HG02623 (cell line): ENCODE measurements at regions not wholly inside any gene's neighbourhood (a gene's known extent, or its start where the extent isn't known, plus 50 kb on each side); places are given as distances from the start of the nearest gene placed in this dataset.

Experiments used
- ATAC-seq: cut with Tn5 transposase; IDR thresholded peaks from one replicate; pipeline ENCODE4 v1.9.1; 2021; ENCODE audit warnings: moderate library complexity; ENCODE audit not compliant: unreplicated experiment

DNA sequence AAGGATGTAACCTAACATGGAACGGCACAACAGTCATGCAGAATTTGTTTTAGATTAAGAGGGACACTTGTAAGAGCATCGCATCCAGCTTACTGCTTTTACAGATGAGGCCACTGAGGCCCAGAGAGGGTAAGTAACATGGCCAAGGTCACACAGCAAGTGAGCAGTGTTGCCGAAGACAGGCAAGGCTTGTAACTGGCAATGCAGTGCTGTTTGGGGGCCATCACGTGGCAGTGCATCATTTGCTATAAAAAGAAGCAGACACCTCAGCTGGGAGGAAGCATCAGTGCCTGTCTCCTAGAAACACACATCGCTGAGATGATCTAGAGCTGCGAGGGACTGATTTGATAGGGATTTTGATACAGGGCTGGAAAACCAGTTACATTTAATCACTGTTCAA lies 108.2 kb upstream of the PROK2 start:
- ATAC-seq = no peak

DNA sequence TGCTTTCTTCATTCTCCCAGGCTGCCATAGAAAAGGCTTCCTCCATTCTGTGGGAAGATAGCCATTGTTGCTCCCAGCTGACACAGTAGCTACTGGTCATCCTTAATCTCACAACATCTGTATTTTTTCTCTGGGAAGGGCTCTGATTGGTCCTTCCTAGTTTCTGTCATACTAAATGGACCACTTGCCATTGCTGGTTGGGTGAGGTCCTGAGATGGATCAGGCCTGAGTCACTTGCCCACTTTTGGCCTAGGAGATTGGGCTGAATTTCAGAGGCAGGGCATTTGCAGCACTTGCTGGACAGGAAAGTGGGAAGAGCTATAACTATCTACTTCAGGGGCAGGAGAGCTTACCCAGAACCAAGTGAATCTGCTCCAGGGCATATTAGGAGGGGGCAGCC lies 106.5 kb upstream of the PROK2 start:
- no peak for ATAC-seq

DNA sequence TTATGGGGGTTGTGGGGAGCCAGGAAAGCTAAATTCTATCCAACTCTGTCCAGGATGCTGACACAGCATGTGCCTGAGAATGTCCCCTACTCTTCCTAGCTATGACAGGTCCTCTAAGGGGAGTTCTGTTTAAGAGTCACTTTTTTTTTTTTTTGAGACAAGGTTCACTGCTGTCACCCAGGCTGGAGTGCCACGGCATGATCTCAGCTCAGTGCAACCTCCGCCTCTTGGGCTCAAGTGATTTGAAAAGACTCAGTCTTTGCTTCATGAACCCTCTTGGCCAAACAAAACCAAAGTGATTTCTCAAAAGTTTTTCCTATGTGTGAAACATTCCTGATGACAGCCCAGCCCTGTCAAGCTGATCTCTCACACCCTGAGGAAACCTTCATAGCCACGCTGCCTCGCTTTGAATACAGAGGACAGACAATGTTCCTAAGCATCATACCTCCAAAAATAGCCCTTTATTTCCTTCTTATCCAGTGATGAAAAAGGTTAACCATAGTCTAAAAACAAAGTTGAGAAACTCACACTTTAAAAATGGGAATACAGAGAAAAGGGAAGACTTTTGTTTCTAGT lies 105.5 kb upstream of the PROK2 start:
- ATAC-seq = no peak

DNA sequence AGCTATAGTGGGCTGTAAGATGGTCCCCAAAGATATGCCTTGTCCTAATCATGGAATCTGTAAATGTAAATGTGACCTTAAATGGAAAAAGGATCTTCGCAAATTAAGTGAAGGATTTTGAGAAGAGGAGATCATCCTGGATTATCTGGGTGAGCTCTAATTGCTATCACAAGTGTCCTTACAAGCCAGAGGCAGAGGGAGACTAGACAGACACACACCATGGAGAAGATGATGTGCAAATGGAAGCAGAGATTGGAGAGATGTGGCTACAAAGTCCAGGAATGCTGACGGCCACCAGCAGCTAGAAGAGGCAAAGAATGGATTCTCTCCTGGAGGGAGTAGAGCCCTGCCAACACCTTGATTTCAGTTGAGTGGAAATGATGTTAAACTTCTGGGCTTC lies 102.3 kb upstream of the PROK2 start:
- no peak for ATAC-seq

DNA sequence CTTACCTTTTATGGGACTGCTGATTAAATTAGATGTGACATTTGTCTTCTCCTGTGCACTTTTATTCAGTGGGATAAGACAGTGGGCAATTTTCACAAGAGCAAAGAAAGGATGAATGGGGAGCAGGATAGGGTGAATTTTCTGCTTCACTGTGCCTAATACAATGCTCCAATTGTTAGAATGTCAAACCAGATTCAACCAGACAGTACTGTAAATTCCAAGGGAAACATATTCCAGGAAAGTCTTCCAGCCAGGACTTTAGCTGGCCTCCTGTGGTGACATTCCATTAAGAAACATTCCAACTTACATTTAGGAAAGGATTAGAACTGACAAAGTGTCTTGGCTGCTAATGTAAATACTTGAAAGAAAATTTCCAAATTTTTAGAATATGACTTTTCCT lies 100.1 kb upstream of the PROK2 start:
- no peak for ATAC-seq

DNA sequence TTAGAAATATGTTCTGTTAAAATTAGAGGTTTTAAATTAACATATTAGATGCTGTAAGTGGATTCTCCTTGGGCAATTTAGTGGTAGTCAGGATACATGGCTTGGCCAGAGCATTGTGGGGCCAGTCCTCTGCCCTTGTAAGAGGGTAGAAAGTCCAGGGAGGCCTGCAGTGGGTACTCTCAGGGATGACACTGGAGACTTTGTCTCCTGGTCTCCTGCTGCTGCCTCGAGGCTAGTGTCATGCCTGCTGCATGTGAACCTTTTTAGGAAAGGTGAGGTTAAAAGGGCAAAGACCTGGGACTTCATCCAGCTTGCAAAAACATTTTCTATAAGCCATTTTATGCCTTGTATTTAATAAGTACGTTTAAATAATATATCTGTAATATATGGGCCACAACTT lies 96.8 kb upstream of the PROK2 start:
- ATAC-seq = no peak

DNA sequence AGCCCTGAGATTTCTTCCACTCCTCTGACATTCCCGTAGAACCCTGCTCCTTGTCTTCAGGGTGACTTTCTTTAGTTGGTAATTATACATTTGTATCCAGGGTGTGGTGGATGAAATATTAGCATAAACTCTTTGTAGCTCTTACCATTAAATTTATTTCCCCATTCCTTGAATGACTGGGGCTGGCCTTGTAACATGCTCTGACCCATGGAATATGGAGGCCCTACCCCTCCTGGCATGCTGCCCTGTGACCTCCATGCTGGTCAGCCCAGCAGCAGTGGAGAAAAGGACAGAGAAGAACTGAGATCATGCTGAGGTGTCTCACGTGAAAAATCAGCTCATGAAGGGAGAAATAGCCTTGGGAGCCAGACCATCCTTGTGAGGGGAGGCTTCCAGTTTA lies 96.1 kb upstream of the PROK2 start:
- no peak for ATAC-seq

DNA sequence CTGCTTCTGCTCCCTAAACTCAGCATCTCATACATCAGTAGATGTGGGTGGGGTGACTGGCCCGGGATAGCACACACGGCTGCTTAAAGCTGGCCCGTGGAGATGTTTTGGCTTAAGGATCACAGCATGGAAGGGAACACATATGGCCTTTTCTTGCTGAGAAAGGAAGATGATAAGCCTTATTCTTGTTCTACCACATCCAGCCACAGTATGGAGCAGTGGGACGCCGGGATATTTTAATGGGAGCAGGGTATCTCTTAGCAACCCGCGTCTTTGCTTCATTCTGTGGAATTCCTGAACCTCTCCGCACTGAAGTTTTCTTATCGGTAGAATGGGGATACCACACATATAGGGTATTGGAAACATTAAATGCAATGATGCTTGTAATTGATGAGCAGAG lies 94.1 kb upstream of the PROK2 start:
- no peak for ATAC-seq

DNA sequence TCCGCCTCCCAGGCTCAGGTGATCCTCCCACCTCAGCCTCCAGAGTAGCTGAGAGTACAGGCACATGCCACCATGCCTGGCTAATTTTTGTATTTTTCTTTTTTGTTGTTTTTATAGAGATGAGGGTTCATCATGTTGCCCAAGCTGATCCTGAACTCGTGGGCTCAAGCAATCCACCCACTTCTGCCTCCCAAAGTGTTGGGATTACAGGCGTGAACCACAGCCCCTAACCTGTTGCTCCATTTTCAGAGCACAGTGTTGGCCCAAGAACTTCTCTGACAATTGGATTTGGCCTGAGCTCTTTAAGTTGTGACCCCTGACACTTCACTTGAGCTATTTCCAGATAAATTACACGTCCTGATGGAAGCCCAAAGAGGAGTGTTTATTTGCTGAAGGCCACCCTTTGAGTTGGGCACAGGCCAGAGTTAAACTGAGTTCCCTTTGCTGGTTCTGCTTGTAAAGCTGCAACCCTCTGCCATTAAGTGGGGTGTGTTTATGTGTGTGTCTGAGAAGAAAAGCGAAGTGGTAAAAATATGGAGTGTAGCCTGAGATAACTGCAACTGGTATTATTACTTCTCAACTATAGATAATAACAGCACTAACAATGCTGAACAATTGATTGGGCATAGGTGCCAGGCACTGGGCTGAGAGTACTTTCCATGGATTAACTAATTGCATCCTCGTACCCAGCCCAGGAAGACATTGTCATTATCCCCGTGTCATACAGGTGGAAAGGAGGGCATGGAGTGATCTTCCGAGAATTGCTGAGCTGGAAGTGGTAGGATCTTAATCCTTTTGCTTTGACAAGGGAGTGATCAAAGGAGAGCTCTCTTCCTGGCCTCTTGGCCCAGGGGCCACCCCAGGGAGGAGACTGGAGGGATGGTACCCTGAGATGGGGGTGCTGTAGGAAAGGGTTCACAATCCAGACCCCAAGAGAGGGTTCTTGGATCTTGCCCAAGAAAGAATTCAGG lies 91.5 kb upstream of the PROK2 start:
- no peak for ATAC-seq

DNA sequence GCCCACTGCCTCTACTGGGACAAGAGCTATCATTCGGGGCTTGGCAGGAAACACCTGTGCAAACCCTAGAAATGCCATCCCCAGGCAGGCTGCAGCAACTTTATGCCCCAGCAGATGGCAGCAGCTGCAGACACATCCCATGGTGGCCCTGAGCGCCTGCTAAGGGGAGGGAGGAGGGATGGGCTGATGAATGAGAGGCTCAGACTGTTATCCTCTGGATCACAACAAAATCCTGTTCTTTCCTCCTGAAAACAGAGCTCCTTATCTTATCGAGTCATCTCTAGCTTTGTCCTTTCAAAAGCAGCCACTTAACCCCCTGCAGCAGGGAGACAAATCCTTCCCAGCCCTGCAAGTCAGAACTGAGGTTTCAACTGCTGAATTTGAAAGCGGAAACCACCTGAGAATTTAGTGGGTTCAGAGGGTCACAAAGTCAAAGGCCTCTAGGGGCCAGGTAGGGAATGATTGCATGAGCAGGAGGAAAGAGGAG lies 90.6 kb upstream of the PROK2 start:
- peak; percentile 91 for ATAC-seq

DNA sequence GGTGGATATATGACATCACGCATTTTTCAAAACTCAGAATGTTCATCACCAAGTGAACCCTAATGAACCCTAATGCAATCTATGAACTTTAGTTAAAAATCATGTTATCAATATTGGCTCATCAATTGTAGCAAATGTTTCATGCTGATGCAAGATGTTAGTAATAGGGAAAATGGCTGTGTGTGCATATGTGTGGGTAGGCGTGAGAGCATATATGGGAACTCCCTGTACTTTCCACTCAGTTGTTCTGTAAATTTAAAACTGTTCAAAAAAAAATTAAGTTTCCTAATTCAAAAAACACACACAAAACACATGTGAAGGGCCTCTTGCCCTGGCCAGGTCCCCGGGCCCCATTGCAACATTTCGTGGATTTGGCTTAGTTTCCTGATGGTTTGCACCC lies 89.7 kb upstream of the PROK2 start:
- no peak for ATAC-seq

DNA sequence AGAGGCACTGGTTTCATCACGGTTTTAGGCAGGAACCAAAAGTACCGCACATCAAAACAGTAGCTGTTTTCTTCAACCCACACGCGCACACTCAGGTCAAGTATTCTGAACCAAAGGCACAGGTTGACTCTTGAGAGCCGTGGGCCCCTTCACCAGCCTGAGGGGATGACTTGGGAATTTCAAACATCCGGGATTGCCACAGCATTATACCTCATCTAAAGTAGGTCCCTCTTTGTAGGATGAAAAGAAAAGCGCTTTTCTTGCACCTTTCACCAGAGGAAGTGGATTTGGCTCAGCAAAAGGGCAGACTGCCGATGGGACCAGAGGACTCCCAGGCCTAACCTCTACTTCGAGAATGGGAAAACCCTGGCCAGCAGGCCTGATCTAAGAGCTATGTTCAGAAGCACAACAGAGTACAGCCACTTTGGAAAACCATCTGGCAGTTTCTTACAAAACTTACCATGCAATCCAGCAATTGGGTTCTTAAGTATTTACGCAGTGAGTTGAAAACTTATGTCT lies 88.2 kb upstream of the PROK2 start:
- no peak for ATAC-seq

DNA sequence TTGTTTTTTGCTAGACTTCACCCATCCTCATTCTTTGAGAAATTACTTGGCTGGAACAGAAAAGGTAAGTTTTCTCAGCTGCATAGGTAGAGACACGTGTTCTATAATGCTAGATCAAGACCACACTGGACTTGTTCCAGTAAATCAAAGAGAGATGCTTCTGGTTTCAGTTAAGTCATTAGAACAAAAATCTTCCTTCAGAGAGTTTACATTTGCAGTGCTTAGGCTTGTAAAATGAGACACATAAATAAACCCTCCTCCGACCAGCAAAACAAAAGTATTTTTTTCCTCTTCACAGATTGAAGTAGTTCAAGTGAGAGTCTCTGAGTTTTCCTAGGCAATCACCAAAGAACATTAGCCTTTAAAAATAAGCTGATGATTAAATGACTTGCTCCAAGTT lies 87.3 kb upstream of the PROK2 start:
- no peak for ATAC-seq

DNA sequence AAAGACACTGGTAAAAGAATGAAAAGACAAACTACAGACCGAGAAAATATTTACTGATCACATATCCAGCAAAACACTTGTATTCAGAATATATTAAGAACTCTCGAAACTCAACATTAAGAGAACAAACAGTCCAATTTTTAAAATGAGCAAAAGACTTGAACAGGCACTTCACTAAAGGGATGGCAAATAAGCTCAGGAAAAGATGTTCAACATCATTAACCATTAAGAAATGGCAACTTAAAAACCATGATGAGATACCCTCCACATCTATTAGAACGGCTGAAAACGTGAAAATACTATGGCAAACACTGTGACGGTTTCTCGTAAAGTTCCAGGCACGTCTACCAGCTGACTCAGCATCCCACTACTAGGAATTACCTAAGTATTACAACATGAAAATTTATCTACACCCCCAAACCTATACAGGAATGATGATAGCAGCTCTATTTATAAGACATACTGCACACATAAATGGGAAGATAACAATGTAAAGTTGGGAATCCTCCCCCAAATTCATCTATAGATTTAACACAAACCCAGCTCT lies 86.1 kb upstream of the PROK2 start:
- ATAC-seq = no peak

DNA sequence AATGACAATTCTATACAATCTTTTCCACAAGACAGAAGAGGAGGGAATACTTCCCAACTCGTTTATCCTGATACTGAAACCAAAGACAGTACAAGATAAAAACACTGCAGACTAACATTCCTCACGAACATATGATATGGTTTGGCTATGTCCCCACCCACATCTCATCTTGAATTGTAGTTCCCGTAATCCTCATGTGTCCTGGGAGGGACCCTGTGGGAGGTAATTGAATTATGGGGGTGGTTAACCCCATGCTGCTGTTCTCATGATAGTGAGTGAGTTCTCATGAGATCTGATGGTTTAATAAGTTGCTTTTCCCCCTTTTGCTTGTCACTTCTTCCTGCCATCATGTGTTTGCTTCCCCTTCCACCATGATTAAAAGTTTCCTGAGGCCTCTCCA lies 83.9 kb upstream of the PROK2 start:
- ATAC-seq = no peak

DNA sequence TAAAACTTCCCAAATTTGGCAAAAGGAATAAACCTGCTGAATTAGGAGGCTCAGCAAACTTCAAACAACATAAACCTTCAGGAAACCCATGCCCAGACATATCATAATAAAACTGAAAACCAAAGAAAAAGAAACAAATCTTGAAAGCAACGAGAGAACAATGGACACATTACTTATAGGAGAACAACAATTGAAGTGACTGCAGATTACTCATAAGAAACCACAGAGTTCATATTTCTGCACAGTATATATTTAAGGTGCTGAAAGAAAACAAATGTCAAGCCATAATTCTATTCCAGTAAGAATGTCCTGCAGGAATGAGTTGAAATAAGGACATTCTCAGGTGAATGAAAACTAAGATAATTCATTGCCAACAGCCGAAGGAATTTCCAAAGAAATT lies 80.8 kb upstream of the PROK2 start:
- no peak for ATAC-seq

DNA sequence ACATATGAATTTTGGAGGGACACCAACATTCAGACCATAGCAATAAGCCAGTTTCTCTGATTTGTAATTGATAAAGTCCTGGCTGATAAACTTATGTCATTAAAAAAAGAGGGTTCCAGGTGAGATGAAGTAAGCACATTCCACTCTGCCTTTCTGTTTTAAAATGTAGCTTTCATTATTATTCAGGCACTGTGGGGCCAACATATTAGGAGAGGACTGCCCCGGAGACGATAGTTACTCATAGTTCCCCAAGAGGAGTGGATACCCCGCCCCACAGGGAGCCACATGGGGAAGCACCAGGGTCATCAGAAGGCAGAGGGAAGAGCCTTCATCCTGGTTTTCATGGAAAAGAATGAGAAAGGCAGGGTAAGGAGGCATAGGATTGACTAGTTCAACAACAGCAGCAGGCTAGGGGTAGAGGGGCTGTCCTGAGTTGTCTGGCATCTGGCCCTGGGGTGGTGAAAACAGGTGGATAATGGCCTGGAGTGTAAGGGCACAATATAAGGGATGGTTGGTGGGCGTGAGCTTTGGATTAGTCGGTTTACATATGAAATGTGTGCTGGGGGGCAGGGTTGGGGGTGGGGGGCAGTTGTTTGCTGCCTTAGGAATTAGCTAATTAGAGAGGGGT lies 78.7 kb upstream of the PROK2 start:
- ATAC-seq = no peak

DNA sequence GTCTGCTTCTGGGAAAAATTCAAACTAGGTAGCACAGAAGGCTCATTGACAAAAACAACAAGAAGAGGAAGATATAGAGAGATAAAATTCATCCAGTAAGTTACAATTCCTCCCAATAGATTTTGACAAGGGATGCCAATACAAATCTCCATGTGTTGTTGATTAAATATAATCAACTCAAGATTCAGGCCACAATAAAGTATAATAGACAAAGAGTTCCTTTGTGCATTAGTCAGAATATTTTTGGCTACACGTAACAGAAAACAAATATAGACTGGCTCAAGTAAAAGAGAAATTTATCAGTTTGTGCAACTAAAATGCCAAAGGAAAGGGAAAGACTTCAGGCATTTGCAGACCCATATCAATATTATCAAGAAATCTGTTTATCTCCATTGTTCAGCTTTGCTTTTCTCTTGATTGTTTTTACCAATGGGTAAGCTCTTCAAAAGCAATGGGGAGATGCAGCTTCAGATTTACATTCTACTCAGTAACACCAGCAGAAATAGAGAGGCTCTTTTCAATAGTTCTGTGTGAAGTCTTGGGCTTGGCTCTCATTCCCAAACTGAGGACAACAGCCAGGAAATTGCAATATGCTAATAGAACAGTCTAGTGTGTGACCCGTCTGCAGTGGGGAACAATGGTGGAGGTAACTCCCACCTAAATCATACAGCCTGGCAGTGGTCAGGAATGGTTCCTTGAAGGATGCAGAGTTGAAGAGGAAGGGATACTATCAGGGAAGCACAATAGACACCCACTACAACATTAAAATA lies 77.6 kb upstream of the PROK2 start:
- ATAC-seq = no peak

DNA sequence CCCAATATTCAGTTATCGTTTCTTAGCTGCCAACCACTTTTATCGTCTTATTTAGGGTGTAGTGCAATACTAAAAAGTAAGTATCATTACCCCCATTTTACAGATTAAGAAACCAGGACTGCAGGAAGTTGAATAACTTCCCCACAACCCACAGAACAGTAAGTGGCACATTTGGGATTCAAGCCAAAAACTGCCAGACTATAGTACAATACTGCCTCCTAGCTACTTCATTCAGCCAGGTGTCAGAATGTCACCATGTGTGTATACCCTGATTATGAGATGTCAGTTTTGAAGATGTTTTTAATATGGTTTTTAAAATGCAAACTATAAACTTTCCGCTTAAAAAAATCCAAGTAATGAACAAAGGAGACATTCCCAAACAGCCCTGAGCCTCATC lies 74.2 kb upstream of the PROK2 start:
- no peak for ATAC-seq

DNA sequence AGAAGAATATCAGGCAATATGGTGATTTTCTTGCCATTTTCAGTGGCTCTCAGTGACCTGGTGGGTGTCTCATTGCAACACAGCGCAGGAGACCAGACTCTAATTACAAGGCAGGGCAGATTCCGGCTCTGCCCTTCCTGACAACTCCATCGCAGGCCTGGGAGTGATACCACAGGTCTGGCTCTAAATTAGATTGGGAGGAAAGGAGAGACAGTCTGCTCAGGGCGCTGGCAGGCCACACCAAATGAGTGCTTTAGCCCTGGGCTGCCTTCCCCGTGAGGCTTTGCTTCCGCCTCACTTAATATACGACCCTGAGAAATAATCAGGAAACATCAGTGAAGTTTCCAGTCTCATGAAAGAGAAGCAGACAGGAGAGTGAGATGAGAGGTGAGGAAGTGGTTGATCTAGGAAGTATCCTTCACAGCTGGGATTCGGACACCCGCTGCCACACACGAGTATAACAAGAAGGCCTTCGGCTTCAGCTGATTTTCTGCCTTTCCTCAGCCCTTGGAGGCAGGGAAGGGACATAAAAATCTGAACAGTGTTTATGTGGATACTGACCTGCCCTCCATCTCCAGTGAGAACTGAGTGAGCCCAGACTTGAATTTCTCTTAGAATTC lies 73.7 kb upstream of the PROK2 start:
- no peak for ATAC-seq
